ENCODE measurements at regions not wholly inside any gene's neighbourhood (a gene's known extent, or its start where the extent isn't known, plus 50 kb on each side); places are given as distances from the start of the nearest gene placed in this dataset.

DNA sequence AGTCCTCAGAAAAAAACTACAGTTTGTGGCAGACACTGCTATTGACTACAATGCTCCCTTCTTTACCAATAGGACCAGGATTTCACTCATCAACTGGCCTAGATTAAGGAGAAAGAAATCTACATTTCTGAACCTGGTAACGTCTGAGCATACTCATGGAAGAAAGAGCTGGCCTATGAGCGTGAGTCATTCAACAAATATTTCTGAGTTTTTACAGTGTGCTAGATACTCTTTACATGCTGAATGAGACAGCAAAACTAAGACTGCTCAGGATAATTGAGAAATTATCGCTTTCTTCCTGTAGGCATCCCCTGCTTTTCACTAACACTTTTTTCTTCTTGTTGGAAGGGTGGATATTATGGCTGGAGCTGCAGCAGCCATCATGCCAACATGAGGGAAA, 609.7 kb downstream of the TNS3 start:
- TF ChIP-seq RAD21 (IDR thresholded peaks at IDR 0.05; ENCODE audit: low read length) = no peak
- TF ChIP-seq, protein P1, sequence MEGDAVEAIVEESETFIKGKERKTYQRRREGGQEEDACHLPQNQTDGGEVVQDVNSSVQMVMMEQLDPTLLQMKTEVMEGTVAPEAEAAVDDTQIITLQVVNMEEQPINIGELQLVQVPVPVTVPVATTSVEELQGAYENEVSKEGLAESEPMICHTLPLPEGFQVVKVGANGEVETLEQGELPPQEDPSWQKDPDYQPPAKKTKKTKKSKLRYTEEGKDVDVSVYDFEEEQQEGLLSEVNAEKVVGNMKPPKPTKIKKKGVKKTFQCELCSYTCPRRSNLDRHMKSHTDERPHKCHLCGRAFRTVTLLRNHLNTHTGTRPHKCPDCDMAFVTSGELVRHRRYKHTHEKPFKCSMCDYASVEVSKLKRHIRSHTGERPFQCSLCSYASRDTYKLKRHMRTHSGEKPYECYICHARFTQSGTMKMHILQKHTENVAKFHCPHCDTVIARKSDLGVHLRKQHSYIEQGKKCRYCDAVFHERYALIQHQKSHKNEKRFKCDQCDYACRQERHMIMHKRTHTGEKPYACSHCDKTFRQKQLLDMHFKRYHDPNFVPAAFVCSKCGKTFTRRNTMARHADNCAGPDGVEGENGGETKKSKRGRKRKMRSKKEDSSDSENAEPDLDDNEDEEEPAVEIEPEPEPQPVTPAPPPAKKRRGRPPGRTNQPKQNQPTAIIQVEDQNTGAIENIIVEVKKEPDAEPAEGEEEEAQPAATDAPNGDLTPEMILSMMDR (conservative IDR thresholded peaks at IDR 0.05; ENCODE audit: low read depth, low read length) = no peak
- TF ChIP-seq POLR2A (IDR thresholded peaks at IDR 0.05; ENCODE audit: low read depth, low read length) = no peak
- TF ChIP-seq MAZ (IDR thresholded peaks at IDR 0.05; ENCODE audit: borderline replicate concordance, low read depth, low read length) = no peak
- TF ChIP-seq, protein P2, sequence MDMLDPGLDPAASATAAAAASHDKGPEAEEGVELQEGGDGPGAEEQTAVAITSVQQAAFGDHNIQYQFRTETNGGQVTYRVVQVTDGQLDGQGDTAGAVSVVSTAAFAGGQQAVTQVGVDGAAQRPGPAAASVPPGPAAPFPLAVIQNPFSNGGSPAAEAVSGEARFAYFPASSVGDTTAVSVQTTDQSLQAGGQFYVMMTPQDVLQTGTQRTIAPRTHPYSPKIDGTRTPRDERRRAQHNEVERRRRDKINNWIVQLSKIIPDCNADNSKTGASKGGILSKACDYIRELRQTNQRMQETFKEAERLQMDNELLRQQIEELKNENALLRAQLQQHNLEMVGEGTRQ (IDR thresholded peaks at IDR 0.05; ENCODE audit: low read depth, low read length) = no peak

Data from IMR-90 (cell line).